SW480 (cell line): ENCODE measurements at regions not wholly inside any gene's neighbourhood (a gene's known extent, or its start where the extent isn't known, plus 50 kb on each side); places are given as distances from the start of the nearest gene placed in this dataset.
"Not testable (repeated sequence)": the region's sequence is repeated elsewhere in the genome, so short reads cannot be mapped to it uniquely, and the experiment has no call there.

Experiments used
- DNase-seq: peaks from one replicate; pipeline ENCODE4 v3.0.0-alpha.2; 2016; ENCODE audit warnings: low spot score

GRCh38 chrX:87941841-87942240 is 424.2 kb downstream of the KLHL4 start:
- DNase-seq, result no peak

GRCh38 chrX:87961471-87961870 is 443.9 kb downstream of the KLHL4 start:
- no peak for DNase-seq

GRCh38 chrX:87968118-87968517 is 450.5 kb downstream of the KLHL4 start:
- DNase-seq, result no peak

- not testable (repeated sequence) for DNase-seq
Measured at GRCh38 chrX:87972121-87972520, 454.5 kb downstream of the KLHL4 start.

- no peak for DNase-seq
Measured at GRCh38 chrX:87975365-87975764, 457.8 kb downstream of the KLHL4 start.

GRCh38 chrX:88007873-88008272 is 490.3 kb downstream of the KLHL4 start:
- DNase-seq, result not testable (repeated sequence)

GRCh38 chrX:88024022-88024421 is 506.4 kb downstream of the KLHL4 start:
- no peak for DNase-seq

- DNase-seq, result no peak
Measured at GRCh38 chrX:88072339-88073030, 554.9 kb downstream of the KLHL4 start.

GRCh38 chrX:88101968-88102367 is 584.4 kb downstream of the KLHL4 start:
- DNase-seq, result no peak

- peak; percentile 4 for DNase-seq
Measured at GRCh38 chrX:88135735-88136134, 611.3 kb upstream of the CPXCR1 start.

GRCh38 chrX:88136328-88136727 is 610.7 kb upstream of the CPXCR1 start:
- no peak for DNase-seq

GRCh38 chrX:88146577-88146976 is 600.4 kb upstream of the CPXCR1 start:
- DNase-seq, result no peak

GRCh38 chrX:88170553-88170952 is 576.5 kb upstream of the CPXCR1 start:
- no peak for DNase-seq

- DNase-seq, result not testable (repeated sequence)
Measured at GRCh38 chrX:88173932-88174440, 573.0 kb upstream of the CPXCR1 start.

GRCh38 chrX:88202149-88202548 is 544.9 kb upstream of the CPXCR1 start:
- DNase-seq, result no peak

- DNase-seq, result no peak
Measured at GRCh38 chrX:88244066-88244465, 503.0 kb upstream of the CPXCR1 start.

GRCh38 chrX:88284844-88285243 is 462.2 kb upstream of the CPXCR1 start:
- no peak for DNase-seq

GRCh38 chrX:88313972-88314371 is 433.1 kb upstream of the CPXCR1 start:
- not testable (repeated sequence) for DNase-seq

GRCh38 chrX:88325634-88326033 is 421.4 kb upstream of the CPXCR1 start:
- no peak for DNase-seq

GRCh38 chrX:88355252-88355651 is 391.8 kb upstream of the CPXCR1 start:
- DNase-seq, result no peak

GRCh38 chrX:88366314-88366713 is 380.7 kb upstream of the CPXCR1 start:
- DNase-seq, result no peak

GRCh38 chrX:88378406-88378805 is 368.6 kb upstream of the CPXCR1 start:
- DNase-seq, result no peak

- DNase-seq, result no peak
Measured at GRCh38 chrX:88397551-88397950, 349.5 kb upstream of the CPXCR1 start.

- no peak for DNase-seq
Measured at GRCh38 chrX:88416002-88416401, 331.0 kb upstream of the CPXCR1 start.
